Kidney (tissue), 13 donors: ENCODE measurements at regions not wholly inside any gene's neighbourhood (a gene's known extent, or its start where the extent isn't known, plus 50 kb on each side); places are given as distances from the start of the nearest gene placed in this dataset.

Source experiments
- DNase-seq, 5 donors: peaks; one replicate each; pipeline ENCODE4 v3.0.0-alpha.2; 2013 to 2020
- FAIRE-seq: peaks from 2 replicates; lab custom pipeline; 2012; peaks lifted over from hg19 to GRCh38; lab: Jason Lieb, UNC
- H3K27ac ChIP-seq, 2 donors: one replicate each; pipeline ENCODE4 v1.7.0; 2013; ENCODE audit warnings: low read depth in 2 of 2, low read length in 2 of 2, inconsistent platforms in 1 of 2
- H3K27me3 ChIP-seq: one replicate; pipeline ENCODE4 v1.7.1; 2013; ENCODE audit warnings: low read length, inconsistent platforms; ENCODE audit not compliant: control insufficient read depth, insufficient read depth
- H3K36me3 ChIP-seq, 3 donors: one replicate each; pipeline versions ENCODE4 v1.7.0 to v1.7.1; 2013; ENCODE audit warnings: low read length in 3 of 3, control low read depth in 1 of 3, inconsistent platforms in 1 of 3; ENCODE audit not compliant: insufficient read depth in 3 of 3, control insufficient read depth in 2 of 3
- H3K4me1 ChIP-seq, 3 donors: one replicate each; pipeline versions ENCODE4 v1.7.0 to v1.7.1; 2013; ENCODE audit warnings: low read length in 3 of 3, inconsistent platforms in 1 of 3, low read depth in 1 of 3; ENCODE audit not compliant: control insufficient read depth in 2 of 3, insufficient read depth in 2 of 3
- H3K4me3 ChIP-seq, 3 donors: one replicate each; pipeline versions ENCODE4 v1.7.0 to v1.8.1; 2013; ENCODE audit warnings: low read length in 3 of 3, control low read depth in 1 of 3, inconsistent platforms in 1 of 3
- H3K9ac ChIP-seq, 3 donors: one replicate each; pipeline versions ENCODE4 v1.7.0 to v1.7.1; 2013; ENCODE audit warnings: low read length in 3 of 3, control low read depth in 1 of 3, inconsistent platforms in 1 of 3
- H3K9me3 ChIP-seq, 3 donors: one replicate each; pipeline versions ENCODE4 v1.7.0 to v1.7.1; 2013; ENCODE audit warnings: low read length in 3 of 3, control low read depth in 1 of 3, inconsistent platforms in 1 of 3; ENCODE audit not compliant: control insufficient read depth in 2 of 3, insufficient read depth in 1 of 3
- CTCF ChIP-seq: IDR thresholded peaks from 3 replicates; pipeline ENCODE4 v1.5.1; 2012; ENCODE audit warnings: mild to moderate bottlenecking, moderate library complexity, borderline replicate concordance; ENCODE audit not compliant: insufficient read depth; ENCODE audit errors: extremely low read depth
- intact Hi-C: fragments of 100-400 bp; cut with DNase I; formaldehyde crosslinking; loops from one replicate; pipeline ENCODE4 v1.11.1; 2022
- donor health status: control.
- donor health status: control.
- donor health status: control.
- donor health status: control.
- donor health status: control.
- donor health status: DM: yes; HTN: yes; CAD: no.
- donor health status: Normal renal cell carcinoma (clear cell type).

- no peaks in the 10 kb centered on the region for H3K9me3 ChIP-seq
- H3K27me3 ChIP-seq: no peaks in the 10 kb centered on the region
- no peak overlapping the region for H3K27ac ChIP-seq
- FAIRE-seq (no peak), DNase-seq (no peak)
- H3K36me3 ChIP-seq: no peaks in the 10 kb centered on the region
- intact Hi-C loops: no loop called here
- H3K9ac ChIP-seq: no peak overlapping the region
- TF ChIP-seq CTCF: no peak
- no peak overlapping the region for H3K4me3 ChIP-seq
- H3K4me1 ChIP-seq: no peaks in the 10 kb centered on the region
These were observed 828.2 kb downstream of the JRKL start for GRCh38 chr11:97218011-97218410.

GRCh38 chr11:97223647-97224046 is 833.8 kb downstream of the JRKL start:
- H3K27me3 ChIP-seq: no peaks in the 10 kb centered on the region
- no peaks in the 10 kb centered on the region for H3K9me3 ChIP-seq
- TF ChIP-seq CTCF: no peak
- no peaks in the 10 kb centered on the region for H3K4me1 ChIP-seq
- no peak for DNase-seq
- intact Hi-C loops: no loop called here
- H3K27ac ChIP-seq: no peak overlapping the region
- no peak overlapping the region for H3K4me3 ChIP-seq
- no peaks in the 10 kb centered on the region for H3K36me3 ChIP-seq
- no peak overlapping the region for H3K9ac ChIP-seq
- no peak for FAIRE-seq

- DNase-seq (peak in 1 of 5 donors; percentile 44), FAIRE-seq (no peak)
- no peak overlapping the region for H3K4me3 ChIP-seq
- no peaks in the 10 kb centered on the region for H3K36me3 ChIP-seq
- no peak for TF ChIP-seq CTCF
- H3K27me3 ChIP-seq: no peaks in the 10 kb centered on the region
- no peak overlapping the region for H3K27ac ChIP-seq
- H3K4me1 ChIP-seq: no peaks in the 10 kb centered on the region
- H3K9ac ChIP-seq: no peak overlapping the region
- no peaks in the 10 kb centered on the region for H3K9me3 ChIP-seq
- intact Hi-C loops: no loop called here
These were observed 834.6 kb downstream of the JRKL start for GRCh38 chr11:97224396-97224795.

- no peaks in the 10 kb centered on the region for H3K9me3 ChIP-seq
- H3K4me3 ChIP-seq: no peak overlapping the region
- intact Hi-C loops: no loop called here
- no peak for TF ChIP-seq CTCF
- no peaks in the 10 kb centered on the region for H3K27me3 ChIP-seq
- no peaks in the 10 kb centered on the region for H3K36me3 ChIP-seq
- FAIRE-seq (no peak), DNase-seq (no peak)
- no peaks in the 10 kb centered on the region for H3K4me1 ChIP-seq
- H3K27ac ChIP-seq: no peak overlapping the region
- H3K9ac ChIP-seq: no peak overlapping the region
These were observed 836.0 kb downstream of the JRKL start for GRCh38 chr11:97225794-97226193.
